Right ventricle myocardium inferior (tissue), 1 donor: ENCODE measurements at regions not wholly inside any gene's neighbourhood (a gene's known extent, or its start where the extent isn't known, plus 50 kb on each side); places are given as distances from the start of the nearest gene placed in this dataset.
"Not testable (repeated sequence)": the region's sequence is repeated elsewhere in the genome, so short reads cannot be mapped to it uniquely, and the experiment has no call there.

ENCODE experiments used
- ATAC-seq: fragments of 200-7000 bp; cut with Tn5 transposase; one replicate; pipeline ENCODE4 v1.9.1; 2020; ENCODE audit warnings: mild to moderate bottlenecking, moderate library complexity
- DNase-seq: peaks from one replicate; pipeline ENCODE4 v3.0.0; 2021; ENCODE audit errors: missing footprints
- intact Hi-C: fragments of 100-400 bp; cut with DNase I; formaldehyde crosslinking; loops from one replicate; pipeline ENCODE4 v1.11.0; 2022
- donor health status: DM: no; HTN: yes; CAD: no; lungs with severe emphysema.

DNA sequence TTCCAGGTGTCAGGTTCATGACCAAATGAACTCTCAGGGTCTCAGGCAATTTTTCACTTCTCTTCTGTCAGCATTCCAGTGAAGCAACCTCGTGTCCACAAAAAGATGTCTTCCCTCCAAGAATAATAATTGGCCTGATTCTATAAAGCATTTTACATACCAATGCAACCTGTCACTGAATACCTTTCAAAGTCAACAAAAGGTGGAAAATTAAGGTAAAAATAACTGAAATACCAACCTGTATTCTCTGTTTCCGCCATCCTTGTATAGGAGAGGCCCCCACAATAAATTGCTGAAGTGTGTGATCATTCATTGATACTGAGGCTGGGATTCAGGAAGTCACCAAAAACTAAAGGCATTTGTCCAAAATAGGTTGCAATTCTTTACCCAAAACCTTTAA lies 77.4 kb upstream of the TMEM45B start:
- no peak for ATAC-seq
- DNase-seq = no peak
- intact Hi-C loops = no loop called here

DNA sequence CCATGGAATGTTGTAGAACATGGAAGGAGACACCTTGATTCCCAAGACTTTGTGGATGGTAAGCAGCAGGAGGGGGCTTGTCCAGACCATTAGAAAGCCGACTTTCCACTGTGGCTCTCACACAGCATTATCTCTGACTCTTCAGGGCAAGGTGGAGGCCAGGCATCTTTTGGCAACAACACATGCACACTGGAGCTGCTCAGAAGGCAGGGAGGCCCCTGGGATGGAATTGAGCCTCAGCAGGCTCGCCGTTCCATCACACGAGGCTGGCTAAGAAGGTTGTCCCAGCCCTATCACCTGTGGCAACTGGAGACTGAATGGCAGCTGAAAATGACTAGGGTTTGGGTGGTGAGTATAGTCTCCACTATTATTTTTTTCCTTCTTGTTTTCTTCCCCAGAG lies 76.3 kb upstream of the TMEM45B start:
- DNase-seq (no peak), ATAC-seq (no peak)
- intact Hi-C loops = no loop called here

DNA sequence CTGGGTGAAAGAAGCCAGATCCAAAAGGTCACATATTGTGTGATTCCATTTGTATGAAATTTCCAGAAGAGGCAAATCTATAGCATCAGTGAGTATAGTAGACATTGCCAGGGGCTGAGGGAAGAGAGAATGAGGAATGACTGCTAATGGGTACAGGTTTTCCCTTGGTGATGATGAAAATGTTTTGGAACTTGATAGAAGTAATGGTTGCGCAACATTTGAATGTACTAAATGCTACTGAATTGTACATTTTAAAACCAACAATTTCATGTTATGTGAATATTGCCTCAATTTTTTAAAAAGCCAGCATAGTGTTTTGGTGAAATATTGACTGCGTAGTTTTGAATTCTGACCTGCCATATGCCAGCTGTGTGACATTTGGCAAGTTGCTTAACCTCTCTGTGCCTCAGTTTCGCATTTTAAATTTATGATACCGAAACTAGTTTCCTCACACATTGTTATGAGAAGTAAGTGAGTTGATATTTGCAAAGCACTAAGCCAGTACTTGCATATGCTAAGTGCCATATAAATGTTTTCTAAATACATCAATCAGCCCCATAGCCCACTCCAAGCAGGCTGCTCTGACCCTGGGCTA lies 75.4 kb upstream of the TMEM45B start:
- no peak for ATAC-seq
- intact Hi-C loops = loop anchor here (10.0 kb wide), 1 partner anchor 615 kb away; no protein-coding TSS in a partner anchor
- no peak for DNase-seq

GRCh38 chr11:129743112-129743815 lies 72.4 kb upstream of the TMEM45B start:
- intact Hi-C loops = loop anchor here (10.0 kb wide), 1 partner anchor 618 kb away; no protein-coding TSS in a partner anchor
- ATAC-seq = peak; percentile 10
- no peak for DNase-seq

- ATAC-seq (no peak), DNase-seq (no peak)
- intact Hi-C loops = loop anchor here (10.0 kb wide), 1 partner anchor 622 kb away; no protein-coding TSS in a partner anchor
These were observed 68.6 kb upstream of the TMEM45B start for GRCh38 chr11:129747071-129747470.

- intact Hi-C loops = loop anchor here (10.0 kb wide), 1 partner anchor 624 kb away; no protein-coding TSS in a partner anchor
- ATAC-seq (no peak), DNase-seq (no peak)
These were observed 66.5 kb upstream of the TMEM45B start for GRCh38 chr11:129749141-129749540.

DNA sequence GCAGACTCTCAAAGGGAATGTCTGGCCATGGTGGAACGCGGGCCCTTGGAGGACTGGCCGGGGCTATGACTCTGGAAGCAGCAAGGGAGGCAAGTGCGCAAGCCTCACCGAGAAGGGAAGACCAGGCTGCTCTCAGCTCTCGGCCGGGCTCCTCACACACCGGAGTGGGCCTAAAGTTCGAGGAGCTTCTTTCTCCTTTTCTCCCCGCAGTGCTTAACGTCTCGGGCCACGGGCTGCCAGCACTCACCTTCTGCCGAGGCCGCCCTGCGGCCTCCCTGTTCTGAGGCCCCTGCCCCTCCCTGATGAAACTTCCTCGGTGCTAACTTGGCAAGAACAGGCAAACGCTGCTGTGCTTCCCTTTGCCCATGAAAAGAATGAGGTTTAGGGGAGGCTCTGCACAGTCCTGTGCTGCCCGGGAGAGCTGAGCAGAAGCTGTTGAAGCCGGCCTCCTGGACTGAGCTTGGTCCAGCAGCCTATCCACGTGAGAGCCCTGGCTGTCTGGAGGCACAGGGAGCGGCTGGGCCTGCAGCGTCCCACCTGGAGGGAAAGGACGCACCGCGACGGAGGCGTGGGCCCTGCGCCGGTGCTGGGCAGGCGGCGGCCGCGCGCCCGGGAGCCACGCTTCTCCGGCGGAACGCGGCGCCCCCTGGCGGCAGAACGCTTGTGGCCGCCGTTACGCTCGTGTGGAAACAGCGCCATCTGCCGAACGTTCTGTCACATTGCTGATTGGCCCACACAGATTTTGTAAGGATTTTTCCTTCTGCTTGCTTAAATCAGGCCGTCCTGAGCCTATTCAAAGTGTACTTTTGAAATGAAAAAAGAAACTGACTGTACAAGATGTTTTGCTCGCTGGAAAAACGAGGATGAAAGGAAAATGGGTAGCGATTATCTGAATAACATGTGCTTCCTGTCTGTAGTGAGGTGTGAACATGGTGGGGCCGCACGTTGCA lies 65.0 kb upstream of the TMEM45B start:
- intact Hi-C loops = loop anchor here (2.0 kb wide), 1 partner anchor 386 kb away; no protein-coding TSS in a partner anchor
- DNase-seq (peak; percentile 86), ATAC-seq (peak; percentile 80)

GRCh38 chr11:129751511-129751910 lies 64.1 kb upstream of the TMEM45B start:
- DNase-seq (no peak), ATAC-seq (no peak)
- intact Hi-C loops = loop anchor here (2.0 kb wide), 1 partner anchor 387 kb away; no protein-coding TSS in a partner anchor

DNA sequence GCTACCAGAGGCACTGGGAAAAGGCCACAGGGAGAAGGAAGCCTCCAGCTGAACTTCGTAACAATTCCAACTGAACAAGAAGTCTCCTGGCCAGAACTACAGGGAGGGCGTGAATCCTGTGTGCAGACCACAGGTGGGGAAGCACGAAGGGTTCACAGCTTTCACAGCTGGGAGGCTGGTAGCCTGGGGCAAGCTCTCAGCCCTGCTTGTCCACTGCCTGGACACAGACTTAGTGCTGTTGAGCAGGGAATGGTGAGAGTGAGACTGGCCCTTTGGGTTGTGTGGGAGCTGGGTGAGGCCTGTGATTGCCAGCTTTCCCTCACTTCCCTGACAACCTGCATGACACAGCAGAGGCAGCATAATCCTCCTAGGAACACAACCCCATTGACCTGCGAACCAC lies 52.1 kb upstream of the TMEM45B start:
- intact Hi-C loops, ATAC-seq, DNase-seq: not testable (repeated sequence)

DNA sequence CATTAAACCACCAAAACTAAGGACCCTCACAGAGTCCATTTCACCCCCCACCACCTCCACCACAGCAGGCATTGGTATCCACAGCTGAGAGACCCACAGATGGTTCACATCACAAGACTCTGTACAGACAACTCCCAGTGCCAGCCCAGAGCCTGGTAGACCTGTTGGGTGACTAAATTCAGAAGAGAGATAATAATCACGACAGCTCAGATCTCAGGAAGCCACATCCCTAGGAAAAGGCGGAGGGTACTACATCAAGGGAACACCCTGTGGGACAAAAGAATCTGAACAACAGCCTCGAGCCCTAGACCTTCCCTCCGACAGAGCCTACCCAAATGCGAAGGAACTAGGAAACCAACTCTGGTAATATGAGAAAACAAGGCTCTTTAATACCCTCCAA lies 51.4 kb upstream of the TMEM45B start:
- DNase-seq, intact Hi-C loops, ATAC-seq: not testable (repeated sequence)
